ENCODE measurements at regions not wholly inside any gene's neighbourhood (a gene's known extent, or its start where the extent isn't known, plus 50 kb on each side); places are given as distances from the start of the nearest gene placed in this dataset.

DNA sequence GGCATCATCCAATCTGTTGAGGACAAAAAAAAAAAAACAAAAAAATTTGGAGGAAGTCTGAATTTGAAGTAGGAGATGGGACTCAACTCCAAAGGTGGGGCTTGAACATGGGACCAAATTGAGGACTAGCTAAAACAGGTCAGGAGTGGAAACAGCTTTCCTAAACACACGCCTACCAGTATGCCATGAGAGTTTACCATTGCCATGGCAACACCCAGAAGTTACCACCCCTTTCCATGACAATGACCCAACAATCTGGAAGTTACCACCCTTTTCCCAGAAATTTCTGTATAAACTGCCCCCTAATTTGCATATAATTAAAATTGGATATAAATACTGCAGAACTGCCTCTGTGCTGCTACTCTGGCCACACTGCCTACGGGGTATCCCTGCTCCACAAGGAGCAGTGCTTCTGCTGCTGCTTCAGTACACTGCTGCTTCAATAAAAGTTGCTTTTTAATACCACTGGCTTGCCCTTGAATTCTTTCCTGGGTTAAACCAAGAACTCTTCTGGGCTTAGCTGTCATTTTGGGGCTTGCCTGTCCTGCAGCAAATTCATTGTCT lies 73.3 kb upstream of the FSIP2 start (continued):
- TF ChIP-seq, protein P1, sequence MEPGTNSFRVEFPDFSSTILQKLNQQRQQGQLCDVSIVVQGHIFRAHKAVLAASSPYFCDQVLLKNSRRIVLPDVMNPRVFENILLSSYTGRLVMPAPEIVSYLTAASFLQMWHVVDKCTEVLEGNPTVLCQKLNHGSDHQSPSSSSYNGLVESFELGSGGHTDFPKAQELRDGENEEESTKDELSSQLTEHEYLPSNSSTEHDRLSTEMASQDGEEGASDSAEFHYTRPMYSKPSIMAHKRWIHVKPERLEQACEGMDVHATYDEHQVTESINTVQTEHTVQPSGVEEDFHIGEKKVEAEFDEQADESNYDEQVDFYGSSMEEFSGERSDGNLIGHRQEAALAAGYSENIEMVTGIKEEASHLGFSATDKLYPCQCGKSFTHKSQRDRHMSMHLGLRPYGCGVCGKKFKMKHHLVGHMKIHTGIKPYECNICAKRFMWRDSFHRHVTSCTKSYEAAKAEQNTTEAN (CRISPR knock-in tag; IDR thresholded peaks at IDR 0.05): no peak

GRCh38 chr2:185667452-185667851 lies 71.2 kb upstream of the FSIP2 start:
- no peak for ATAC-seq
- TF ChIP-seq, protein P2, sequence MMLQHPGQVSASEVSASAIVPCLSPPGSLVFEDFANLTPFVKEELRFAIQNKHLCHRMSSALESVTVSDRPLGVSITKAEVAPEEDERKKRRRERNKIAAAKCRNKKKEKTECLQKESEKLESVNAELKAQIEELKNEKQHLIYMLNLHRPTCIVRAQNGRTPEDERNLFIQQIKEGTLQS (CRISPR knock-in tag; conservative IDR thresholded peaks at IDR 0.05): no peak
- TF ChIP-seq ZBTB21 (CRISPR knock-in tag; IDR thresholded peaks at IDR 0.05; ENCODE audit: borderline replicate concordance) (no peak), RORB (CRISPR knock-in tag; IDR thresholded peaks at IDR 0.05) (no peak), ZNF232 (CRISPR knock-in tag; IDR thresholded peaks at IDR 0.05) (no peak), PRRX2 (CRISPR knock-in tag; IDR thresholded peaks at IDR 0.05) (no peak), GRHL2 (CRISPR knock-in tag; IDR thresholded peaks at IDR 0.05; ENCODE audit: insufficient replicate concordance, severe bottlenecking) (no peak), GABPB1 (CRISPR knock-in tag; IDR thresholded peaks at IDR 0.05) (no peak), JAZF1 (CRISPR knock-in tag; IDR thresholded peaks at IDR 0.05) (no peak), USF2 (CRISPR knock-in tag; IDR thresholded peaks at IDR 0.05) (no peak), SMAD4 (CRISPR knock-in tag; IDR thresholded peaks at IDR 0.05) (no peak), ESRRA (CRISPR knock-in tag; IDR thresholded peaks at IDR 0.05; ENCODE audit: borderline replicate concordance) (no peak), ZNF416 (CRISPR knock-in tag; IDR thresholded peaks at IDR 0.05) (no peak), AFF4 (CRISPR knock-in tag; IDR thresholded peaks at IDR 0.05; ENCODE audit: borderline replicate concordance) (no peak), OVOL2 (CRISPR knock-in tag; IDR thresholded peaks at IDR 0.05; ENCODE audit: borderline replicate concordance) (no peak), NR1H2 (CRISPR knock-in tag; IDR thresholded peaks at IDR 0.05) (no peak), ZNF121 (CRISPR knock-in tag; IDR thresholded peaks at IDR 0.05) (no peak)
- TF ChIP-seq, protein P3, sequence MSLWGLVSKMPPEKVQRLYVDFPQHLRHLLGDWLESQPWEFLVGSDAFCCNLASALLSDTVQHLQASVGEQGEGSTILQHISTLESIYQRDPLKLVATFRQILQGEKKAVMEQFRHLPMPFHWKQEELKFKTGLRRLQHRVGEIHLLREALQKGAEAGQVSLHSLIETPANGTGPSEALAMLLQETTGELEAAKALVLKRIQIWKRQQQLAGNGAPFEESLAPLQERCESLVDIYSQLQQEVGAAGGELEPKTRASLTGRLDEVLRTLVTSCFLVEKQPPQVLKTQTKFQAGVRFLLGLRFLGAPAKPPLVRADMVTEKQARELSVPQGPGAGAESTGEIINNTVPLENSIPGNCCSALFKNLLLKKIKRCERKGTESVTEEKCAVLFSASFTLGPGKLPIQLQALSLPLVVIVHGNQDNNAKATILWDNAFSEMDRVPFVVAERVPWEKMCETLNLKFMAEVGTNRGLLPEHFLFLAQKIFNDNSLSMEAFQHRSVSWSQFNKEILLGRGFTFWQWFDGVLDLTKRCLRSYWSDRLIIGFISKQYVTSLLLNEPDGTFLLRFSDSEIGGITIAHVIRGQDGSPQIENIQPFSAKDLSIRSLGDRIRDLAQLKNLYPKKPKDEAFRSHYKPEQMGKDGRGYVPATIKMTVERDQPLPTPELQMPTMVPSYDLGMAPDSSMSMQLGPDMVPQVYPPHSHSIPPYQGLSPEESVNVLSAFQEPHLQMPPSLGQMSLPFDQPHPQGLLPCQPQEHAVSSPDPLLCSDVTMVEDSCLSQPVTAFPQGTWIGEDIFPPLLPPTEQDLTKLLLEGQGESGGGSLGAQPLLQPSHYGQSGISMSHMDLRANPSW (CRISPR knock-in tag; conservative IDR thresholded peaks at IDR 0.05; ENCODE audit: low read depth): no peak
- TF ChIP-seq, protein P4, sequence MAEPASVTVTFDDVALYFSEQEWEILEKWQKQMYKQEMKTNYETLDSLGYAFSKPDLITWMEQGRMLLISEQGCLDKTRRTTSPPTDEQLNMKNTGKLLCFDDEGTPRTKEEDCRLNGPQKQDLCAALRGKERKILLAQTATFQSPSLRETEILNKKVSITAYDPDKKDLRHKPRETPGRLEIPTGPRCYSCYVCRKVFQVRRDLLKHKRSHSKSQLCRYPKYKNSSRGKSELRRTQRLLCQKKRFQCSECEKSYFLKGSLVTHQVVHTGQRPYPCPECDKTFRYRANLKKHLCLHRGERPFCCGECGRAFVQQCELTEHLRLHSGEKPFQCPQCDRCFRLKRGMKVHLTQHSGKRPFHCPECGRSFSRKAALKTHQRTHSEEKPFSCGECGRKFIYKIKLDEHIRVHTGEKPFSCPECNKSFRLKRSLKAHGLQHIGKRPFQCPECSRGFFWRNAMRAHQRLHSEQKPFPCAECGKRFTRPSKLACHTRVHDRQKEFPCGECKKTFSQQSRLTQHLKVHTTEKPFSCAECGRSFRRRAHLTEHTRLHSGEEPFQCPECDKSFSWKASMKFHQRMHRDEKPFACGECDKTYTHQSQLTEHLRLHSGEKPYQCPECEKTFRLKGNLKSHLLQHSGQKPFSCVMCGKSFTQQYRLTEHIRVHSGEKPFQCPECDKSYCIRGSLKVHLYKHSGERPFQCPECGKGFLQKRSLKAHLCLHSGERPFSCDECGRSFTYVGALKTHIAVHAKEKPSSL (CRISPR knock-in tag; conservative IDR thresholded peaks at IDR 0.05): no peak
- TF ChIP-seq, protein P5, sequence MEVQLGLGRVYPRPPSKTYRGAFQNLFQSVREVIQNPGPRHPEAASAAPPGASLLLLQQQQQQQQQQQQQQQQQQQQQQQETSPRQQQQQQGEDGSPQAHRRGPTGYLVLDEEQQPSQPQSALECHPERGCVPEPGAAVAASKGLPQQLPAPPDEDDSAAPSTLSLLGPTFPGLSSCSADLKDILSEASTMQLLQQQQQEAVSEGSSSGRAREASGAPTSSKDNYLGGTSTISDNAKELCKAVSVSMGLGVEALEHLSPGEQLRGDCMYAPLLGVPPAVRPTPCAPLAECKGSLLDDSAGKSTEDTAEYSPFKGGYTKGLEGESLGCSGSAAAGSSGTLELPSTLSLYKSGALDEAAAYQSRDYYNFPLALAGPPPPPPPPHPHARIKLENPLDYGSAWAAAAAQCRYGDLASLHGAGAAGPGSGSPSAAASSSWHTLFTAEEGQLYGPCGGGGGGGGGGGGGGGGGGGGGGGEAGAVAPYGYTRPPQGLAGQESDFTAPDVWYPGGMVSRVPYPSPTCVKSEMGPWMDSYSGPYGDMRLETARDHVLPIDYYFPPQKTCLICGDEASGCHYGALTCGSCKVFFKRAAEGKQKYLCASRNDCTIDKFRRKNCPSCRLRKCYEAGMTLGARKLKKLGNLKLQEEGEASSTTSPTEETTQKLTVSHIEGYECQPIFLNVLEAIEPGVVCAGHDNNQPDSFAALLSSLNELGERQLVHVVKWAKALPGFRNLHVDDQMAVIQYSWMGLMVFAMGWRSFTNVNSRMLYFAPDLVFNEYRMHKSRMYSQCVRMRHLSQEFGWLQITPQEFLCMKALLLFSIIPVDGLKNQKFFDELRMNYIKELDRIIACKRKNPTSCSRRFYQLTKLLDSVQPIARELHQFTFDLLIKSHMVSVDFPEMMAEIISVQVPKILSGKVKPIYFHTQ (CRISPR knock-in tag; IDR thresholded peaks at IDR 0.05): no peak
- Mint-ChIP-seq H3K9me3 (no peaks in the 10 kb centered on the region), H3K4me3 (no peak overlapping the region), H3K27me3 (ENCODE audit: low read depth) (no peaks in the 10 kb centered on the region), H3K4me1 (peaks cover 8% of the 10 kb centered on the region), H3K36me3 (no peaks in the 10 kb centered on the region), H3K27ac (no peak overlapping the region)
- POLR2A ChIA-PET: no interaction called here
- no peak for DNase-seq (ENCODE audit: low spot score)
- CTCF ChIA-PET: interaction anchor here (0.8 kb wide), 1 partner anchor 72 kb away, joined by 3 read pairs; the partner anchor contains the start of gene FSIP2
